GM20431 (cell line): ENCODE measurements at regions not wholly inside any gene's neighbourhood (a gene's known extent, or its start where the extent isn't known, plus 50 kb on each side); places are given as distances from the start of the nearest gene placed in this dataset.

Experiments used
- in situ Hi-C: fragments of 300-500 bp; cut with MseI, MboI; formaldehyde crosslinking; loops from one replicate; pipeline ENCODE4 v1.15.0; 2020; ENCODE audit warnings: low sequenced_read_pairs; ENCODE audit not compliant: unreplicated experiment

GRCh38 chr9:18357321-18357720, 116.6 kb upstream of the ADAMTSL1 start:
- in situ Hi-C loops: no loop called here

GRCh38 chr9:18358325-18358724, 115.6 kb upstream of the ADAMTSL1 start:
- in situ Hi-C loops: no loop called here

GRCh38 chr9:18359335-18359734, 114.6 kb upstream of the ADAMTSL1 start:
- in situ Hi-C loops: no loop called here

- in situ Hi-C loops: no loop called here
Measured at GRCh38 chr9:18360005-18360404, 113.9 kb upstream of the ADAMTSL1 start.

- in situ Hi-C loops: no loop called here
Measured at GRCh38 chr9:18361646-18362045, 112.3 kb upstream of the ADAMTSL1 start.

DNA sequence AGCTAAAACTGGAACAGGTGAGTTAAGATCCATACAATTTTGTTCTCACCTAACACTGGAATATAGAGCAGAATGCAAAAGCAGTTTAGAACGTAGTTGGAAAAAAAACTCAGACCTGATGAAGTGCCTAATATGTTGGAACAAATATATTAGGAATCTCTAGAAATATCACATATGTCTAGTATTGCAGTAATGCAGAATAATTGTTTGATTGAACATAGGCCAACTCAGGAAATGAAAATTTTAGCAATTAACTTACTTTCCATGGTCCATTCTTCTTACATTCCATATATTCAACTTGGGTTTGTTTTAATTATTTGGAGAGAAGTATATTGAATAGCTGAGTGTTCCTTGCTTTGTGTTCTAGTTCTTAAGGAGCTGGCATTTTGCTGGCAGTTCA, 111.8 kb upstream of the ADAMTSL1 start:
- in situ Hi-C loops: no loop called here

- in situ Hi-C loops: no loop called here
Measured at GRCh38 chr9:18362901-18363685, 110.9 kb upstream of the ADAMTSL1 start.

DNA sequence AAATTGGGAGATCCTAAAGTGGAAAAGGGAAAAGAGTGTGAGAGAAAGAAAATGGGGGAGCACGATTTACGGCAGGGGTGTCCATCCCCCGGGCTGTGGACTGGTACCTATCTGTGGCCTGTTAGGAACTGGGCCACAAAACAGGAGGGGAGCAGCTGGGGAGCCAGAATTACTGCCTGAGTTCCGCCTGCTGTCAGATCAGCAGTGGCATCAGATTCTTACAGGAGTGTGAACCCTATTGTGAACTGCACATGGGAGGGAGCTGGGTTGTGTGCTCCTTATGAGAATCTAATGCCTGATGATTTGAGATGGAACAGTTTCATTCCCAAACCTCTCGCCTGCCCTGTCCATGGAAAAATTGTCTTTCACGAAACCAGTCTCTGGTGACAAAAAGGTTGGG, 108.3 kb upstream of the ADAMTSL1 start:
- in situ Hi-C loops: no loop called here

DNA sequence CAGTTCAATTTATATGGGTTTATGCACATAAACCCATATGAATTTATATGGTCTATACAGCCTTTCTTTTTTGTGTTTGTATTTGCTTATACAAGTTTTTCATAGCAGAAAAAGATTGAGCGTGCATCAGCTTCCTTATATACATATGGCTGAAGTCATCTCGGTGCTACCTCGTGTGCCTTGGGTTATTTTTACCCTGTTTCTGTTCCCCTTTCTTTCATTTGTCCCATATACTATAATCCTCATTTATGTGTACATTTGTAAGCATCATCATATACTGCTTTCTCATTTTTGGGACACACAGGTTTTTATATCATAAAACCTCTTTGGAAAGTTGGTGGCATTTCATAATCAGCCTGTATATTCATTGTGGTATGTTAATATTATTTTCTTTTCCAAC, 107.8 kb upstream of the ADAMTSL1 start:
- in situ Hi-C loops: no loop called here

GRCh38 chr9:18368206-18368605, 105.7 kb upstream of the ADAMTSL1 start:
- in situ Hi-C loops: no loop called here

DNA sequence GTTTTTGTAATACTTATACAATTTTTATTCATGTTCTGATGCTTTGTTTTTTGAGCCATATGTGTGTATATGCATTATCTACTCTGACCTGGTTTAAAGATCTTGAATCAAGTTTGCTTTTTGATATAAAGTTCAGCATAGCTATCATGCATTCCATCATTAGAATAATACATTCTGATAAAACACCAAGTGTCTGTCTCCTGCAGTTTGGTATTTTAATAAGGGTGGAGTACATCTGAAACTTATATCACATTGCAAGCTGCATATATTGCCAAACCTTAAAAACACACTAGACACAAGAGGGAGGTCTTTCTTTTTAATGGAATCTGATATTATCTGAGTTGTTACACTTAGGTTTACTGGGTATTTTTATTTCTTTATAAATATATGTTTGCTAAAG, 102.8 kb upstream of the ADAMTSL1 start:
- in situ Hi-C loops: no loop called here

GRCh38 chr9:18371621-18372020, 102.3 kb upstream of the ADAMTSL1 start:
- in situ Hi-C loops: no loop called here

GRCh38 chr9:18379073-18379811, 94.7 kb upstream of the ADAMTSL1 start:
- in situ Hi-C loops: no loop called here

GRCh38 chr9:18382243-18382642, 91.7 kb upstream of the ADAMTSL1 start:
- in situ Hi-C loops: no loop called here

DNA sequence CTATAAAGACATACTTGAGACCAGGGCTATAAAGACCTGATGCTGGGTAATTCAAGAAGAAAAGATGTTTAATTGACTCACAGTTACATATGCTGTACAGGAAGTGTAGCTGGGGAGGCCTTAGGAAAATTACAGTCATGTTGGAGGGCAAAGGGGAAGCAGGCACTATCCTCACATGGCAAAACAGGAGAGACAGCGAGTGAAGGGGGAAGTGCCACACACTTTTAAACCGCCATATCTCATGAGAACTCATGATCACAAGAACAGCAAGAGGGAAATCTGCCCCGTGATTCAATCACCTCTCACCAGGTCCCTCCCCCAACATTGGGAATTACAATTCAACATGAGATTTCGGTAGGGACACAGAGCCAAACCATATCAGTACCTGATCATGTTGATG, 89.9 kb upstream of the ADAMTSL1 start:
- in situ Hi-C loops: no loop called here

DNA sequence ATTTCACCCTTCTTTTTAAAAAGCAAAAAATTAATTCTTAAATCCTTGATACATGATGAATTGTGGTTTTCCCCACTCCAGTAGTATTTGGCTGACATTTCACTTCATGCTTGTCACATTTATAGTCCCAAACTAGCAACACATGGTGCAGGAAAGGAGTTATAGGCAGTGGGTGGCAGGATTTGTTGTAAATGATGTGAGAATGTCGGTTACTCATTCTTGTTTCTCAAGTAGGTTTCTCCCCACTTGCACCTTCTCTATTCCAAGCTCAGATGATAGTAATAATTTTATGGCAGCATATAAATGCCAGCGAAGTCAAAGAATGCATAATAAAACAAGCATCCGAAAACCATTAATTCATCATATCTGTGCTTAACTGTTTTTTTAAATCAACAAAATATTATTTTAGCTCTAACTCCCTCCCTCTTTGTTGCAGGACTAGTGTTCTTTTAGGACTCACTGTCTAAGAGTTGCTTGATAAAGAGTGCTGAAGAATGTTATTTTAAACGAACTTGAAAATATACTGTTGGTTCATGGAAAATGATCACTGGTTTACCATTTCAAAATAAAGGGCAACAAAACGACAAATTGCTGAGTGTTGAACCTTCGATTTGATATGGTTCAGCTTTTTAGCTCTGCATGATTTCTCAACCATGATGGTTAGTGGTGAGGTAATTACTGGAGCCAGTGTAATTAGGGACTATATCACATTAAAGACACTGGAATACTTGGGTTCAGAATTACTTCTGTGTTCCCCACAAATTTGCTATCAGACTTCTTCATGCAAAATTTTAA, 88.1 kb upstream of the ADAMTSL1 start:
- in situ Hi-C loops: no loop called here

DNA sequence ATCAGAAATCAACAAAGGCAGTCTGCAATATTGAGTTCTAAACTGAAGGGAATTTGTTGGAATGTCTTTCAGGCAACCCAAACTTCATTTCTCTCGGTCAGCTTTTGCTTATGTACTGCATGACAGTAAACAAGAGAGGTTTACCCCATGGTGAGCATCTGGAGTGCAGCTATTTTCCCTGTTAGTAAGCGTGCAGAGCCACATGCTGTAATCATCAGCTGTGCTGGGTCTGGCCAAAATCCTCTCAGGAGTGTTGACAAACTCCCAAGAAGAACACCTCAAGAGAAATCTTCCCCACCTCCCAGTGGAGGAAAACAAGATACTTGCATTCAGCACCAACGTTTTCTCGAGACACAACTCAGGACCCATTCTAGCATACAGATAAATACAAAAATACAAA, 83.6 kb upstream of the ADAMTSL1 start:
- in situ Hi-C loops: no loop called here

DNA sequence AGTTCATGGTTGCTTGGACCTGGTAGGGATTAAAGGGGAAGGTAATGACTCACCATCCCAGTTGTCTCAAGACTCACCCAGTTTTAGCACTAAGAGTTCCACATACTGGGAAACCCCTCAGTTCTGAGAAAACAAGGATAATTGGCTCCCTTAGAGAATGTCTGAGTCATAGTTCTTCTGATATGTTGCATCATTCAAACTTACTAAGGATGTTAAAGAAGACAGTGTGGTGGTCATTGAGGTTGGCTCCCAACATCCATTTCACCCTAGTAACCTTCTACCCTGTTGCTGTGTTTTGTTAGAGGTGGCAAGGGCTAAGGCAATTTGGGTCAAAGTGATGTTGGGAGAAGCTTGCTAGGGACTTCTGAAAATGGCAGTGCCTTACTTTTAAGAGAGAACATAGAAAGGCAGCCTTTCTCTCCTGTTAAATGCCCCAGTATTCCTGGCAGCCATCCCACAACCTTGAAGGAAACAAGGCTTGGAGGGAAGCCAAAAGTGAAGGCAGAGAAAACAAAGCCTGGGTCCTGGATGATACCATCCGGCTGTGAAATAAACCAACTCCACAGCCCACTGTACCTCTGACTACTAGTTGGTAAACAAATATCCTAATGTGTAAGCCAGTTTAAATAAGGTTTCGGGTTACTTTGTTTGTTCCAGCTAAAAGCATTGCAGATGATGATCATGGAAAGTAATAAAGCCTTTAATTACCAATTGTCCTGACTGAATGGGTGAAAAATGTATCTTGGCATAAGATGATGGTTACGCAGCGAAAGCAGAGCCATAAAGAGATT, 80.4 kb upstream of the ADAMTSL1 start:
- in situ Hi-C loops: no loop called here

DNA sequence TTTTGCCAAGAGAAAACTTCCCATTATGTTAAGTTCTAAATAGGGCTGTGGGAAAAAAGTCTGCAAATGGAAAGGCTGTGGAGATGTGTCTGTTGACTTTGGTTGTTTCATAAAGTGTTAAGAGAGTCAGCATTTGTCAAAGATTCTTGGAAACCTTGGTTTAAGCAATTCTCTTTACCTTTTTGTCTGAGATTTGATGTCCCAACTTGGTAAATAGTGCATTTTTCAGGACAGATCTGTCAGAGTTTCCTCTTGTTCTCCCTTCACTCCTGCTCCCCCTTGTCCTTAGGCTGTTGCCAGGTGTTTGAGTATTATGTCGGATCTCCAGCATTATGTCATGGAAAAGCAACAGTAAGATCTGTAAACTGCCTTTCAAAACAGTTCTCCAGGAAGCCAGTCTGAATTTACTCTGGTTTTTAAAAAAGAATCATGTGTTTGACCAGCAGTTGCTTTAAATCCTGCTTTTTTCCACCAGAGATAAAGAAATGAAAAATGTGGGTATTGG, 79.1 kb upstream of the ADAMTSL1 start:
- in situ Hi-C loops: no loop called here
